Stimulated activated CD8-positive, alpha-beta memory T cell treated with anti-CD3 and anti-CD28 coated beads, Interleukin-4, amount 100 ng/mL, for 1 hour (primary cell): ENCODE measurements at regions not wholly inside any gene's neighbourhood (a gene's known extent, or its start where the extent isn't known, plus 50 kb on each side); places are given as distances from the start of the nearest gene placed in this dataset.
A peak's percentile ranks its signal among the peaks of the same experiment; 100 is the strongest.

Source experiments
- DNase-seq, 2 donors: peaks; one replicate each; pipeline ENCODE4 v3.0.0-alpha.2; 2020; ENCODE audit warnings: low read depth in 2 of 2, low spot score in 1 of 2

DNA sequence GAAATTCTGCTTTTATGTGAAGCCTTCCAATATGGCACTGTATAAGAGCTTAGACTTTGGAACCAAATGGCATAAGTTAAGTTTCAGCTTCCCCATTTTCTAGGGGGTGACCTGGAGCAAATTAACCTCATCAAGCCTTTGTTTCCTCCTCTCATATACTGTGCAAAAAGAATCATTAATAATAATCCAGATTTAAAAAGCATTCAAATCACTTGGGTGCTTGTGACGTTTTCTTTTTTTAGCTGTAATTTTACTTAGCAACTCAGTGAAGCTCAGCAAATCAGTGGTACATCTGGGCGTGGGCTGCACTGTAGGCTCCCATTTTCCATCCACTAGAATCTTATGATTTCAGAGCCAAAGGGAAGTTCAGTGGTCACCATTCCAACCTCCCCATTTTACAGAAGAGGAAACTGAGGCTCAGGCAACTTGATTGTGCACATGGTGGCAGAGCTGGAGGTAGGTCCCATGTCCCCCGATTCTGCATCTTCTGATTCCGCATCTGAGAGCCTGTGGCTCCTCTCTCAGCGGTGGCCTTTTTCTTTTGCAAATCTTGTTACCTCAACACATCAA, 131.2 kb downstream of the SNAPC1 start:
- no peak for DNase-seq

DNA sequence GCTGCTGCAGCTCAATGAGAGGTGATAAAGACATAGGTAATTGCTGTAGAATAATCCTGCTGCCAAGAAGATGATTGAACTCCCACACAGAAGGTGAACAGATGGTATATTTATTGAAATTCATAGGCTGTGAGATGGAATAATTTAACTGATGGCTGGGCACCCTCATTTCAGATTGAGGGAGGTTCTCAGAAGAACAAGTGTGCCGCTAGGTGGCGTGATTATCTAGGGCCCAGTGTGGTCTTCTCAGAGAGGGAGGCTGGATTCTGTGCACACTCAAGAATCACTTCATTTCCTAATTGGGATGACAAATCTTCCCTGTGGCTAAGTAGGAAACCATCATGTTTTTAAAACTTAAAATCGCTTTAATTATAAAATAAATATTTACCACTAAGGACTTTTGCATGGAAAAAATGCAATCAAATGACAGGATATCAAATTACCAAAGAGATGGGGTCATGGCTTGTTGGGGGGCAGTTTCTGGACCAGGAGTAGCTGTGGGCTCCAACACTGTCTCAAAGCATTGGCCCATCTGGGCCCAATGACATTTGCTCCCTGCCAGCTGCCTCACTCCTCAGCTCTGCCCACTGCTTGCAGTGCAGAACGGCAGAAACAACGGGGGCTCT, 132.3 kb downstream of the SNAPC1 start:
- peak; percentile 17 to 20 for DNase-seq

DNA sequence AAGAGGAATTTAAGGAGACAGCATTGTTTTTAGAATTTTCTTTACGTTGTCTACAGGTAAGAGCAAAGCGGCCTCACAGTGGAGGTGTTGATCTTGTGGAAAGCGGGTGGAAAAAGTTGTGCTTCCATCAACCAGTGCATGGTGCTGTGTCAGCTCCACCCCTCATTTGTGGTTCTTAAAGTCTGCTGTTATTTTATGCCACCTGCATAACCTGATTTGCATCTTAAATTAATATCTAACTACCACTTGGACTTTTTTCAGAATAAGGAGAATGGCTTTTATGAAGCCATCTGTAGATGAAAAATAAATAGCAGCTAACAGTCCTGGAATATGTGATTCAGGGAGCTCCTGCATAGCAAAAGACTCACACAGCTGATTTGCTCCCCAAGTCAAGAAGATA, 135.1 kb downstream of the SNAPC1 start:
- DNase-seq = no peak

DNA sequence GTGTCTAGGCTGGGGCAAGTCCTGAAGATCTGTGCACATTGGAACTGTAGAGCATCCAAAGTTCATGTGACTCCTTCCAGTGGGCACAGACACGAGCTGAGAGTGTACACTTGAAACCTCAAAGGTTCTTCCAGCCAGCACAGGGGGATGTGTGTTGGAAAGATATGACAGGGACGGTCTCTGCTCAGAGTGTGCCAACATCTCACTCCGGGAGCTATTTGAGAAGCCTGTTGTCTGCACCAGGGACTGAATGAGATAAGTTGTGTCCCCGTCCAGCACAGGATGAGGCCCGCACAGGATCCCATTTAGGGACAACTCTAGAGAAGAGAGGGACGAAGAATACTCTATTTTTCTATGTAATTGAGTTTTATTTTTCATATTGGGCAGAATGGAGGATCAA, 136.3 kb downstream of the SNAPC1 start:
- DNase-seq = no peak

DNA sequence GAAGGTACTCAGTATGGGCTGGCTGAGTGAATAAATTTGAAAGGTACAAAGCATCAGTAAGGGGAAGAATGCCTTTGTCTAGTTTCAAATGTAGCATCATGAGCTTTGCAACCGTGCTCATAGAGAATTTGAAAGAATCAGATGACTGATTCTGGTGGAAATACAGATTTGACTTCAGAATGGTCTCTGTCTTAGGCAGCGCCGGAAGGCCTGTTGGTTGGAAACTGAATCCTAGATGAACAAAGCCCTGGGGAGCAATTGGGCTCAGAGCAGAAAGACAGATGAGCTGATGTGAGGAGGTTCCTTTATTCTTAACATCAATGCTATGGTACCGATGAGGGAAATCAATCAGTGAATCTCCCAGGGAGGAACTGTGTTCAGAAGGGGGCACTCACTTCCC, 137.3 kb downstream of the SNAPC1 start:
- no peak for DNase-seq

DNA sequence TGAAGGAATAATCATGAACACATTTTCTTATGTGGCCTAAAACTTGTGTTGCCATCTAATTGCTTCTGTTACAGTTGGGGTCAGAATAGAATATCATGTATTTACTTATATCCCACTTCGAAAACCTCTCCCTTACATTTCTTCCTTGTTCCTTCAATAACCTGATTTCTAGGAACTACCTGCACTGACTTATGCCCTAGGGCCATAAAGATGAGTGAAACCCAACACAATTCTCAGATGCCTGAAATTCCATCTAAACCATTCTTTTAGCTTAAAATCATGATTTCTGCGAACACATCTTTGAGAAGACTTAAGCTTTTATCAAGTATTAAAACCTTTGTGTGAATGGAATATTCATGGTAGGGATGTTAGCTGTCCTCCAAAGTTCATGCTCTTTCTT, 142.7 kb downstream of the SNAPC1 start:
- DNase-seq = no peak

DNA sequence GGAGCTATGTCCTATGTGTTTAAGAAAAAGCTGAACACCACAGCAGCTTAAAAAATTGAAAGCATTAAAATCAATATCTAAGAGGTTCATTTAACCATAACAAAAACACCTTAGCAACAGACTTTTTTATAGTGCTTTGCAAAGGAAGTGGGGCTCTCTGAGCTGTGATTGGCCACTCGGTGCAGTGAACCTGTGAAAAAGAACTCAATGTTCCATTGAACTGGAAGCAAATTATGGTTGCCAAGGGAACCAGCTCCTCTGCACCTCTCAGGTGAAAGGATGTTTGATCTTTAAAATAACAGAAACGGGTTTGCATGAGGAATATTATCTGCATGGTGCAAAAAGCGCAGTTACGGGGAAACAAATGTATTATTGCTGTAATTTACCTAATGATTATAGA, 149.4 kb downstream of the SNAPC1 start:
- DNase-seq = no peak

DNA sequence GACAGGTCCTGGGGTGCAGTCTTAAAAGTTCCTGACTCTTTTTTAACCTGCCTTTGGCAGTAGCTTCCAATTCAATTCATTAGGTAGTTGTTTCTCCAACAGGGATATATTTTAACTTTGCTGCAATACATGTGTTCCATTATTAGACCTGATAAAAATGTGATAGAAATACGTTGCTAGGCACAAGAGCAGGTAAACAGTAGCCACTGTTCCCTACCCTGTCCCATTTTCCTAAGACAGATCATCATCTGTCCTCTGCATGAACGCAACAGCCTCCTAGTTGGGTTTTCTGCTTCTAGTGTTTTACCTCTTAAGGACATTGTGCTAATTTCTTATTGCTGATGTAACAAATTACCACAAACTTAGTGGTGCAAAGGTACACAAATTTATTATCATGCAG, 156.8 kb downstream of the SNAPC1 start:
- DNase-seq = no peak

DNA sequence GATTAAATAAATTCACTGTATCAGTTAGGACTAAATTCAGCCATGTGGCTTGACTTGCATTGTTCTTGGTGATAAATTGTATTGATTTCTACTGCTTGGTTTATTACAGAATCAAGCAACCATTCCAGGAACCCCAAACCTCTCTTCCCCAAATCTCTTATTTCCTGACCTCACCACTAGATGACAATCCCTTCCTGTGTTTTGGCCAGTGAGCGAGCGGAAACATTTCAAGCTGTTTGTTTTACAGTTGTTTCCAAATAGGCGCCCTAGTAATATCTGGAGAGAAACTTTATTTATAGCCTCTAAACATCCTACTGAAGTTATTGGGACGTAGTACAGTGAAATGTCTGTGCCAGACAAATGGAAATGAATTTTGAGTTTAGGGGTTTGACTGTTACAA, 161.1 kb downstream of the SNAPC1 start:
- DNase-seq = no peak

DNA sequence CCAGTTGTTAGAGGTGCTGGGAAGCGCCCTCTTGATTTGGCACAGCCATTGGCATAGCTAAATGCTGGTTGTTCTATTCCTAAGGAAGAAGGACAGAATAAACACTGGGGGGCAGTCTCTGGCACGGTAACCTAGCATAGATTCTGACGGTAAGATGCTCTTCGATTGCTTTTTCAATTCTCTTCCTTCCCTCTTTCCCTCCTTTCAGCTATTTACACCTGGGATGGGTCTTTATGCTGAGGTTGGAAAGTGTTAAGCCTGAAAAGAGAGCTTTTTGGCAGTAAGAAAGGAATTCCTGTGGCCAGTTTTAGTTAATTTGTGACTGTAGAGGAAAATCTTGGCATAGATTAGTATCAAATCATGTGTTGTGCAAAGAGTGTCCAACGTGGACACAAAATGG, 162.8 kb downstream of the SNAPC1 start:
- no peak for DNase-seq

DNA sequence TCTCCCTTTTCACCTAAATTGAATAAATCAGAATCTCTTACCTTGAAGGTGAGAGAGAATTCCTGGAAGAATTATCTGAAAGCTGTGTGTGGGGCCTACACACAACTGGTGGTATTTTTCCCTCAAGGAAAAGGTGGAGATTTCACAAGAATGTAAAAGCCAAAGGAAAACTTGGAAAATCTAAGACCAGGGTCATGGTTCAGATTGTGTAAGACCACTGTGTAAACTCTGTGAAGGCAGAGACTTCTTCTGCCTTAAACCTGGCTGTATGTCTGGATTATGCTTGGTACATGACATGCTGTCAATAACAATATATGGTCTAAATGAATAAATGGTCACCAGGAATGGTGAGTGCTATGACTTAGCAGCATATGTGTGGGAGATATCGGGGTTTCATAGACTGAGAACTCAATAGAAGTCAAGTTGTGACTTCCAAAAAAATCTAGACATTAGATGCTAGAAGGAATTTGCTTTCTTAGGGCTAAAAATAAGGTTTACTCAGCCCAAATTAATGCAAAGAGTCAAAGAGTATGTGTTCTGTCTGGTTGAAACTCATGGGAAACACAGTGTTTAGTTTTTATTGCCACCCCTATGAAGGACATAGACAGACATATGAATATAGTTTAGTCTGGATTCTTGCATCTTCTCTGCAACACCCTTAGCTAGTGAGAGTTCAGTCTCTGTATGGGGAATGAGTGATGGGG, 163.7 kb downstream of the SNAPC1 start:
- DNase-seq = no peak

DNA sequence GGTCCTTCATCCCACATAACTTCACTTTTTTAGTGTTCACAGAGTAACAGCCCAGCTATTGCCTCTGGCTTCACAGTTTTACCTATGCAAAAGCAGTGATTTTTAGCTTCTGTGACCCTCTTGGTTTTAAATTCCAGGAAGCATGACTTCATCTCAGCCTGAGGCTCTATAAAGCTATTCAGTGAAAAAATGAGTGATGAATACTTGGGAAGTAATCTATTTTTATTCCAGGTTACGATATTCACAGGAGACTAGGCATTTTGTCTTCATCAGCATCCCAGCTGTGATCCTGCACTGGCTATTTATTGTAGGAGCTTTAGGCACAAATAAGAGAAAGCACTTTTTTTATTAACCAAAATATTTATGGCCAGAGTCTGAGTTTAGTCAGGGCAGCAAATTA, 164.8 kb downstream of the SNAPC1 start:
- no peak for DNase-seq

DNA sequence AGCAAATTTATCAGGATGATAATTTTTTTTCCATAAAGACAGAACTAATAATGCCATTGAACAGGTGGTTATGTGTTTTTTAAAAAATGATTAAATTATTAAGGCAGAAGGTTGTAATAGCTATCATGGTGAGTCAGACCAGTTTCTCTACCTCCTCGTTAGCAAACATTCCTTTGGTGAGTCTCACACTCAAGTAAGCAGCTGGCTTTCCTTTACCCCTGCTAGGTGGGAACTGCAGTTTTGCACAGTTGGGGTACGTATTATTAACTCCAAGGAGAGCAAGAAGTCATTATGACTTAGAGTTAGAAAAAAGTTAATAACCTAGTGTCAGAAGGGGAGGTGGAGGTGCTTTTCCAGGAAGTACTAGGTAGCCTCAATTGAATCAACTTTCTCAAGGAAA, 165.3 kb downstream of the SNAPC1 start:
- no peak for DNase-seq

DNA sequence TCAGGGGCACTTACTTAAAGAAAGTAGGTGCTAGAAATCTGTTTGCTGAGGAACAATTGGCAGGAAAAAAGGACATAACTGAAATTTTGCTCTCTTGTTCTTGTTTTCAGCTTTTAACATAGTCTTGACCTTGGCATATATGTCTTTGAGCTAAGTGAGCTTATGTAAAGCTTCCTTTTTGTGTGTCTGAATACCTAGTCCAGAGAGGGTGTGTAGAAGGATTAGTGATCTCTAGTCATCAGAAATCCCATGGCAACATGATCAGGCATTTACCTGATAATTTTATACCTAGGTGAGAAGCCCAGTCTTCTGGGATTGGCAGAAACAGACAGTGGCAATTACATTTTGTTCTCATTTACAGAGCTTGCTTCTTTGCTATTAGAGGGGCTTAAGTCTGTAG, 166.1 kb downstream of the SNAPC1 start:
- DNase-seq = no peak

DNA sequence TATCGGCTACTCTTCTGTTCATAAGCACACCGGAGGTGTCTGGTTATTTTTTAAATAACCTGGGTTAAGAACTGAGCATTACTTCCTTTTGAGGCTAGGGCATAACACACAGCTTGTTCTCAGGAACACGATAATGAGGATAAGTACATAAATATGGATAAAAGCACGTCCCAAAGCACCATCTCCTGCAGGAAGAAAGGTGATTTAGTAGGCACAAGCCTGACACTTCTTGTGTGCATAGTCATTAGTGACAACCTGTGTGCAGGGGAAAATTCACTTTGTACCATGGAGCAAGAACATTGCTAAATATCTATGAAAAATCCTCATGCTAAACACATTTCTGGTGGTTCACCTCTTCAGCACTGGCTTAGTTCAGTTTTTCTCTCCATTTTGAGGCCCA, 166.5 kb downstream of the SNAPC1 start:
- no peak for DNase-seq

DNA sequence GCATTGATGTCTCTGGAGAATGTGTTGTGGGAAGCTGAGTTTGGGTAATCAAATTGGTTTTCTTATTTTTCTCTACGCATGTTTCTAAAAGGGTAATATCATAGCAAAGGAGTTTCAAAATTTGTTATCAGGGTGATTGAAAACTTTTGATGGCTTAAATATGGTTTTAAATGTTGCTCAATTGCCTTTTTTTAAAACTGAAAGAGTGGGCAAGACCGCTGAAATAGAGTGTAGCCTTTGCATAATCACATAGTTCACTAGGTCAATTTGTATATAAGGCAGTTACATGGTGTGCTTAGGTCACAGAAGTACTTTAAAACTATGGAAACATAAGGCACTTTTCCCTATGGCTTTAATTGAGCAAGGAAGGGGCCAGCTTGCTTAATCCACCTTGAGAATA, 167.4 kb downstream of the SNAPC1 start:
- DNase-seq = no peak

DNA sequence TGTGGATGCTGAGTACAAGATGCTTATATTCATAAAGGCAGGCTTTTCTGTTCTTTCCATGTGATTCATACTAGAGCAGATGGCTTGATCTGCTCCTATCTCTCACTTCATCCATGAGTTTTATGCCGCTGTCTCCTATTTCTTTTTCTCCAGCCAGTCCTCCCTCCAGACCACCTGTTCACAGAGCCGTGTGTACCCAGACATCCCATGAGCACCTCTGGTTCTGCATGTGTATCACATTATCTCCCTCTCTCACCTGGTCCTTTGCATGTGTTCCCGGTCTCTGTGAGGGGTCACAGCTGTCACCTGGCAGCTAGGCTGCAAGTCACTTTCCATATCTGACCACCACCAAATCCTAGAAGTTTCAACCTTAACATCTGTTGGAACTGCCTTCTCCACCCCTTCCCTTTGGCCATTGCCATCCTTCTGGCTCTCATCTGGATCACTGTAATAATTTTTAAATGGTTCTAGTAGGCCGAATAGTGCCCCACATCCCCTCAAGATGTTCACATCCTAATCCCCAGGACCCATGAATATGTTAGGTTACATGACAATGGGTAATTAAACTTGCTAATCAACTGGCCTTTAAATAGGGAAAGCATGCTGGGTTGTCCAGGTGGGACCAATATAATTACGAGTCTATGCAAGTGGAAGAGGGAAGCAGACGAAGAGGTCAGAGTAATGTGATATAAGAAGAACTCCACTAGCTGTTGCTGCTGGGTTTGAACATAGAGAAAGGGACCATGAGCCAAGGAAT, 168.1 kb downstream of the SNAPC1 start:
- no peak for DNase-seq

DNA sequence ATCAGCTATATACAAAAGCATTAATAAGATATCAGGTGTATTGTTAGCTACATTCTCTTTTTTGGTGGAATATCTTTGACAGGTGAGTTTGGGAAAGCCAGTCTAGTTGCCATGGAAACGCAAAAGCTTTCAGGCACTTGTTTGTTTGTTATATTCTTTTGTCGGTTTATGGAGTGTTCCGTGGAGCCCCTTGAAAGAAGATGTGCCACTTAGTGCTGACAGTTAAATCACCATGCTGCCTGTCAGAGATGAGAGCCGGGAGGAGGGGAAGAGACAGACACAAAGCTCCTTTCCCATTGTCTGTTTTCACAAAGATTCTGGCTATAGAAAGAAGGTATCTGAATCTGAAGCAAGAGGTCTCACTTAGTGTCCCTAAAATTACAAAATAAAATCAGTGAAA, 170.8 kb downstream of the SNAPC1 start:
- no peak for DNase-seq

DNA sequence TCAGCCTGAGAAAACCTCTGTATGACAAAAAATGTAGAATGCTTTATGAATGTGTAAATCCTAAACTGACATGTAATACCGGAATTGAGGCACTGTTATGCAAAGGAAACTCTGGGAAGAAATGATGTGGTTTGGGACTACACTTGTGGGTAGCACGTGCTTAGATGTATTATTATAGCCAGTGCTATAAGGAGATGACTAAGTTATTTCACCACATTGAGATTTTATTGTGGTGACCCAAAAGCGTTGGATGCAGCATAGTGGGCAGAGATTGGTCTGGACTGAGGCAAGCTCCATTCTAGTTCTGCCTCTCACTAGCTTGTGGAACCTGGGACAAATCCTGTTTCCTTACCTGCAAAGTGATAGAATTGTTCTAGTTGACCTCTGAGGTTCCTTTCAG, 172.2 kb downstream of the SNAPC1 start:
- DNase-seq = no peak

DNA sequence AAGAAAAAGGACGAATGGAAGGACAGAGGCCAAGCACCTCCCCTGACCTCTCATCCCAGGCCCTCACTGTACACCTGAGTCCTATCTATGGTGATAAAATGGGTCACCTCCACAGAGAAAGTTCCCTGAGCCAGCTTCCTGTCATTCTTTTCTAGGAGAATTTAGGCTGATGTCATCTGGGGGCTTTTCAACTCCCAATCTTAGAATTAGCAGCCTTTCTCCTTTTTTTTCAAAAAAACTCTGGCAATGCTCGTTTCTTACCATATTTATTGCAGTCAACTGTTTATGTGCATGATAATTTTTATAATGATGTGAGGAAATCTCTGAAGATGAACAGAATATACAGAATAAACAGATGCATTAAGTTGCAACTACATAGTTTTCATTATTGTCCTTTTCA, 177.6 kb downstream of the SNAPC1 start:
- no peak for DNase-seq

DNA sequence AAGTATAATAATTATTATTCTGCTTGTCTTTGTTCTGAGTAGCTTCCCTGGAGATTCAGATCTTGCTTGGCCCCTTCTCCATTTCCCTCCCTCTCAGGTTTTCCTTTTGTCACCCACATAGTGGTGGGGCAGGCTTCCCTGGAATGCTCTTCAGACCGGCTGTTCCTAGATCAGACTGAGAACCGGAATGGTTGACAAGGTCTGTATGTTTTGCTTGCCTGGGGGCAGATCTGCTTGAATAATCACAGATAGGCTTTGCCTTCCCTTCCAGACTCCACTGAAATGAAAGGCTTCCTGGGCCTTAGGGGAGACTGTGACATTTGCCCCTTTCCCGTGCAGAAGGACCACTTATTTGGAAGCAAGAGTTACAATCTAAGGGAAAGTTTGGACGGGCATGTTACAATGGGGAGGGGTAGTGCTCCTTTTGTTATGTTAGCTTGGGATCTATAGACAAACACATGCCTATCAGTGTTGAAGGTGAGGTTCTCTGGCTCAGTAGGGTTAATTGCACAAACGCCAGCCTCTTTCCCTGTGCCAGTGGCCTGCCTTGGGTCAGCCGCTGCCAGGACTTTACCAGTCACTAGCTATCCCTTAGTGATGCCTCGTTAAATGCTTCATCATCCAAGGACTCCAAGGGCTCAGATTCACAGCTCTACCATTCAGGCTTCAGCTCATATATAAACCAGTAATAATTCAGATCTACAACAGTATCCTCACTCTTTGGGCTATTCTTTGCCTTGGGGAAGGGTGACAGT, 178.6 kb downstream of the SNAPC1 start:
- DNase-seq = no peak
